PC-9 (cell line): ENCODE measurements at regions not wholly inside any gene's neighbourhood (a gene's known extent, or its start where the extent isn't known, plus 50 kb on each side); places are given as distances from the start of the nearest gene placed in this dataset.

Experiments used
- BruUV-seq: library from RNA; stranded (reverse); fragments of 400-500 nt; replicated peaks from 2 replicates; lab custom pipeline; 2021; lab: Mats Ljungman, UMichigan
- CTCF ChIA-PET: fragments of 300-600 bp; sonication (Branson Sonifier 250); formaldehyde crosslinking; loops from one replicate; lab custom pipeline; 2022; ENCODE audit warnings: antibody characterized with exemption; lab: Charles Lee
- POLR2A ChIA-PET: fragments of 300-600 bp; sonication (Branson Sonifier 250); formaldehyde crosslinking; loops from one replicate; lab custom pipeline; 2022; ENCODE audit warnings: antibody characterized with exemption; ENCODE audit not compliant: unreplicated experiment; lab: Charles Lee
- DNase-seq, 2 experiments: peaks; one replicate each; pipeline versions ENCODE4 v3.0.0 to v3.0.0-alpha.2; 2015 to 2022; ENCODE audit warnings: mixed read lengths in 1 of 2
- H2AFZ ChIP-seq: fragments of 200-600 bp; sonication (generic); 2 replicates; pipeline ENCODE4 v1.8.1; 2017; ENCODE audit warnings: antibody characterized with exemption
- H3F3A ChIP-seq: fragments of 200-600 bp; sonication (generic); 2 replicates; pipeline ENCODE4 v1.8.1; 2017; ENCODE audit warnings: antibody characterized with exemption, mild to moderate bottlenecking, low read depth; ENCODE audit not compliant: insufficient read depth
- H3K27ac ChIP-seq: fragments of 200-600 bp; sonication (generic); 2 replicates; pipeline ENCODE4 v1.6.1; 2016; ENCODE audit warnings: mixed run types
- H3K27me3 ChIP-seq: fragments of 200-600 bp; sonication (generic); 2 replicates; pipeline ENCODE4 v1.6.1; 2016; ENCODE audit warnings: low read depth, mixed run types; ENCODE audit not compliant: insufficient read depth
- H3K36me3 ChIP-seq: fragments of 200-600 bp; sonication (generic); 2 replicates; pipeline ENCODE4 v1.6.1; 2016; ENCODE audit warnings: low read depth, mixed run types
- H3K4me1 ChIP-seq: fragments of 200-600 bp; sonication (generic); replicated peaks from 2 replicates; pipeline ENCODE4 v1.6.1; 2016; ENCODE audit warnings: mixed run types; ENCODE audit not compliant: insufficient read depth
- H3K4me2 ChIP-seq: fragments of 200-600 bp; sonication (generic); 2 replicates; pipeline ENCODE4 v1.6.1; 2017; ENCODE audit warnings: mixed run types
- H3K4me3 ChIP-seq: fragments of 200-600 bp; sonication (generic); 2 replicates; pipeline ENCODE4 v1.6.1; 2016; ENCODE audit warnings: mixed run types
- H3K79me2 ChIP-seq: fragments of 200-600 bp; sonication (generic); 2 replicates; pipeline ENCODE4 v1.6.1; 2017; ENCODE audit warnings: low read depth, mixed run types
- H3K9me2 ChIP-seq: fragments of 200-600 bp; sonication (generic); 2 replicates; pipeline ENCODE4 v1.8.1; 2017; ENCODE audit warnings: mild to moderate bottlenecking; ENCODE audit not compliant: insufficient read depth
- H3K9me3 ChIP-seq: fragments of 200-600 bp; sonication (generic); 2 replicates; pipeline ENCODE4 v1.8.1; 2016; ENCODE audit warnings: low read depth; ENCODE audit not compliant: insufficient read depth
- H4K20me1 ChIP-seq: fragments of 200-600 bp; sonication (generic); 2 replicates; pipeline ENCODE4 v1.8.1; 2017; ENCODE audit not compliant: insufficient read depth
- CTCF ChIP-seq: fragments of 200-600 bp; sonication (generic); conservative IDR thresholded peaks from 2 replicates; pipeline ENCODE4 v1.6.1; 2017; ENCODE audit warnings: mixed run types, antibody characterized with exemption, mild to moderate bottlenecking, moderate library complexity
- EZH2 ChIP-seq: fragments of 200-600 bp; sonication (generic); IDR thresholded peaks from 2 replicates; pipeline ENCODE4 v1.8.0; 2017; ENCODE audit warnings: antibody characterized with exemption, low read depth
- intact Hi-C: fragments of 100-400 bp; cut with micrococcal nuclease; formaldehyde crosslinking; loops from one replicate; pipeline ENCODE4 v1.10.0; 2022; ENCODE audit not compliant: unreplicated experiment

DNA sequence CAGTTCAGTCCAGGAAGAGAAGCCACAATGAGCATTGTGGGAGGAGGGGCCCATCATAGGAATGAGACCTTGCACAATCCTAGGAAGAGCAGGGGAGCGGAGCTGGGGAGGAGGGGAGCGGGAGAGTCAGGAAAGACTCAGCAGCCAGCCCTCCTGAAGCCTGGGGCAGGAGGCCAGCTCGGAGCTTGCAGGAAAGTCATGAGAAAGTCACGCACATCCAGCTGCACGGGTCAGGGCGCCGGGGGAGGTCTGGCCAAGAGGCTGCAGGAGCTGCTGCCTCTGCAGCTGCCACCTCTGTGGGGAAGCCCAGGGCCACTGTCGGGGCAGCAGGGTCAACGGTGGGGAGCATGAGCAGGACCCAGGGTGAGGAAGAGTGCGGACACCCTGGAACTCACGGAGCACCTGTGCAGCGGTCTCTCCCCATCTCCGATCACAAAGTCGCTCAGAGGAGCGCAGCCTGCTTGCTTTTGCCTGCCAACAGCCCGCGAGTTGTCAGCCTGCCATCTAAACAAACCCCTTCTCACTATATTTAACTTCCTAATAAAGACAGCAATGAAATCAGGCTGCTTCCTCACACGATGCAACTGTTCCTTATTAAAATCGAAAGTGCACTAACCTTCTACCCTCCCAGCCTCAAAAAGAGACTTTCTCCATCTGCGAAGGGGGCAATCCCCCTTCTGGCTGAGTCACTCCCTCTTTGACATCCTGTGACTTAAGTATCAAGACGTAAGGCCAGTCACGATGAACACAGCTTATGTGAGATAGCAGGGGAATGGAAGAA, 52.9 kb upstream of the RTL6 start:
- Histone ChIP-seq H3K27me3 (no peaks in the 10 kb centered on the region), H4K20me1 (no peaks in the 10 kb centered on the region), H3K27ac (peak overlapping the region; percentile 95), H3K36me3 (no peaks in the 10 kb centered on the region), H3K4me1 (peaks cover 30% of the 10 kb centered on the region), H3K4me2 (peak overlapping the region; percentile 75), H3K9me3 (no peaks in the 10 kb centered on the region), H2AFZ (peak overlapping the region; percentile 62), H3K9me2 (no peaks in the 10 kb centered on the region), H3F3A (peaks cover 44% of the 10 kb centered on the region), H3K4me3 (peak overlapping the region; percentile 51), H3K79me2 (no peaks in the 10 kb centered on the region)
- BruUV-seq, result TSS peak; percentile 69
- intact Hi-C loops, result loop anchor here (5.0 to 10.0 kb wide), 4 partner anchors 66 to 214 kb away; no protein-coding TSS in a partner anchor
- POLR2A ChIA-PET, result interaction anchor here (0.6 to 0.7 kb wide), 2 partner anchors 9 to 171 kb away, joined by 3 read pairs; no protein-coding TSS in a partner anchor
- no peak for TF ChIP-seq EZH2
- TF ChIP-seq CTCF, result no peak
- peak; percentile 80 to 93 for DNase-seq
- CTCF ChIA-PET, result no interaction called here

DNA sequence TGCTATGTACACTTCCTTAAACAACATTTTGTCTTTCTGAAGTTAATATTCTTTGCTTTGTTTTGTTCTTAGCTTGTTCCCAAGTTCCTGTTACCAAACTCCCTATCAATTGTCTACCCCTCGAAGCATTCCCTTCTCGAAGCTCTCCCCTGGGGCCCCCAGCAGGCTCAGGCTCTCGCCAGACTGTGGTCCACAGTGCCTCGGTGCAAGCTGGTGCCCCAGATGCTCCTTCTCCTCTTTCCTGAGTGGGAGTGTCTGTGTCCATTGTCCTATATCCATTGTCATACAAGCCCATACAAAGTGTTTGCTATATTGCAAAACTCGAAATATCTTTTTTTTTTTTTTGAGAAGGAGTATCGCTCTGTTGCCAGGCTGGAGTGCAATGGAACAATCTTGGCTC, 51.7 kb upstream of the RTL6 start:
- H2AFZ ChIP-seq, result no peak overlapping the region
- ChIA-PET CTCF (interaction anchor here (0.6 to 0.7 kb wide), 2 partner anchors 18 to 1462 kb away, joined by 3 to 7 read pairs; no protein-coding TSS in a partner anchor), POLR2A (no interaction called here)
- H3K27ac ChIP-seq, result peak overlapping the region; percentile 95
- BruUV-seq, result no TSS peak
- no peak for DNase-seq
- TF ChIP-seq EZH2 (no peak), CTCF (no peak)
- intact Hi-C loops, result loop anchor here (5.0 to 10.0 kb wide), 4 partner anchors 65 to 212 kb away; no protein-coding TSS in a partner anchor
- H3K4me3 ChIP-seq, result no peak overlapping the region
- H3K9me2 ChIP-seq, result no peaks in the 10 kb centered on the region
- H3K79me2 ChIP-seq, result no peaks in the 10 kb centered on the region
- peaks cover 41% of the 10 kb centered on the region for H3F3A ChIP-seq
- H3K9me3 ChIP-seq, result no peaks in the 10 kb centered on the region
- peaks cover 26% of the 10 kb centered on the region for H3K4me1 ChIP-seq
- H3K4me2 ChIP-seq, result no peak overlapping the region
- no peaks in the 10 kb centered on the region for H3K27me3 ChIP-seq
- H4K20me1 ChIP-seq, result no peaks in the 10 kb centered on the region
- no peaks in the 10 kb centered on the region for H3K36me3 ChIP-seq

DNA sequence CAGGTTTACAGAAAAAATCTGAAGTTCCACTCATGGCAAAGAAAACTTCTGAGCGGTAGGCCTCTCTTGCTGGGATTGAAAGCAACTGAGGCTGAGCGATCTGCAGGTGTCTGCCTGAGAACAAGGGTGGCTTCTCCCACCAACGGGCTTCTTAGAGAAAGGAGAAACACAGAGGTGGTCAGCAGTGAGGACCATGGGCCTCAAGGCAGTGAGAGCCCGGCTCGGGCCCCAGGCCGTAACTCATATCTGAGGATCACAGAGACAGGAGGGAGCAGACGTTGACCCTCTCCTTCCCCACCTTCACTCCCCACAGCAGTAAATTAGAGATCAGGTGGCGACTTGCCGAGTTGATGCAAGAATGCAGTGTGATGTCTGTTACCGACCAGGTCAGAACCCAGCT, 50.9 kb upstream of the RTL6 start:
- no peaks in the 10 kb centered on the region for H3K36me3 ChIP-seq
- no peaks in the 10 kb centered on the region for H3K9me2 ChIP-seq
- H3K4me3 ChIP-seq, result no peak overlapping the region
- H3F3A ChIP-seq, result peaks cover 41% of the 10 kb centered on the region
- no peaks in the 10 kb centered on the region for H3K9me3 ChIP-seq
- no TSS peak for BruUV-seq
- H3K4me2 ChIP-seq, result no peak overlapping the region
- H3K79me2 ChIP-seq, result no peaks in the 10 kb centered on the region
- CTCF ChIA-PET, result no interaction called here
- H4K20me1 ChIP-seq, result no peaks in the 10 kb centered on the region
- H3K27ac ChIP-seq, result no peak overlapping the region
- peaks cover 33% of the 10 kb centered on the region for H3K4me1 ChIP-seq
- no peak overlapping the region for H2AFZ ChIP-seq
- DNase-seq, result no peak
- POLR2A ChIA-PET, result no interaction called here
- no peaks in the 10 kb centered on the region for H3K27me3 ChIP-seq
- TF ChIP-seq CTCF, result no peak
- no peak for TF ChIP-seq EZH2
- intact Hi-C loops, result no loop called here
